Hepatocyte (in vitro differentiated cells): ENCODE measurements at regions not wholly inside any gene's neighbourhood (a gene's known extent, or its start where the extent isn't known, plus 50 kb on each side); places are given as distances from the start of the nearest gene placed in this dataset.
"Not testable (repeated sequence)": the region's sequence is repeated elsewhere in the genome, so short reads cannot be mapped to it uniquely, and the experiment has no call there.

Experiments used
- EZH2 ChIP-seq: fragments of 200-600 bp; sonication (generic); IDR thresholded peaks from 2 replicates; pipeline ENCODE4 v1.6.1; 2016; ENCODE audit warnings: antibody characterized with exemption, mild to moderate bottlenecking, borderline replicate concordance
- EZH2phosphoT487 ChIP-seq: fragments of 200-600 bp; sonication (generic); IDR thresholded peaks from one replicate; pipeline ENCODE4 v1.6.1; 2018; ENCODE audit warnings: antibody characterized with exemption, mild to moderate bottlenecking, low read depth, moderate library complexity; ENCODE audit not compliant: unreplicated experiment, severe bottlenecking
- TF ChIP-seq, protein P1 (sequence below): fragments of 200-600 bp; sonication (generic); IDR thresholded peaks from 2 replicates; pipeline ENCODE4 v1.5.1; 2016; ENCODE audit warnings: antibody characterized with exemption, mild to moderate bottlenecking; ENCODE audit not compliant: poor library complexity

DNA sequence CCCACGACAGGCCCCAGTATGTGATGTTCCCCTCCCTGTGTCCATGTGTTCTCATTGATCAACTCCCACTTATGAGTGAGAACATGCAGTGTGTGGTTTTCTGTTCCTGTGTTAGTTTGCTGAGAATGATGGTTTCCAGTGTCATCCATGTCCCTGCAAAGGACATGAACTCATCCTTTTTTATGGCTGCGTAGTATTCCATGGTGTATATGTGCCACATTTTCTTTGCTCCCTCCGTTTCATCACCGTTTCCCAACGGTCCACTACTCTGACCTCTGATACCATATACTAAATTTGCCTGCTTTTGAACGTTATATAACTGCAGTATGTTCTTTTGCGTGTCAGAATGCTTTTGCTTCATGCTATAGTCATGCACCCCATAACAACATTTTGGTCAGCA lies 94.0 kb upstream of the SCAF8 start:
- TF ChIP-seq, protein P1, sequence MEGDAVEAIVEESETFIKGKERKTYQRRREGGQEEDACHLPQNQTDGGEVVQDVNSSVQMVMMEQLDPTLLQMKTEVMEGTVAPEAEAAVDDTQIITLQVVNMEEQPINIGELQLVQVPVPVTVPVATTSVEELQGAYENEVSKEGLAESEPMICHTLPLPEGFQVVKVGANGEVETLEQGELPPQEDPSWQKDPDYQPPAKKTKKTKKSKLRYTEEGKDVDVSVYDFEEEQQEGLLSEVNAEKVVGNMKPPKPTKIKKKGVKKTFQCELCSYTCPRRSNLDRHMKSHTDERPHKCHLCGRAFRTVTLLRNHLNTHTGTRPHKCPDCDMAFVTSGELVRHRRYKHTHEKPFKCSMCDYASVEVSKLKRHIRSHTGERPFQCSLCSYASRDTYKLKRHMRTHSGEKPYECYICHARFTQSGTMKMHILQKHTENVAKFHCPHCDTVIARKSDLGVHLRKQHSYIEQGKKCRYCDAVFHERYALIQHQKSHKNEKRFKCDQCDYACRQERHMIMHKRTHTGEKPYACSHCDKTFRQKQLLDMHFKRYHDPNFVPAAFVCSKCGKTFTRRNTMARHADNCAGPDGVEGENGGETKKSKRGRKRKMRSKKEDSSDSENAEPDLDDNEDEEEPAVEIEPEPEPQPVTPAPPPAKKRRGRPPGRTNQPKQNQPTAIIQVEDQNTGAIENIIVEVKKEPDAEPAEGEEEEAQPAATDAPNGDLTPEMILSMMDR, result not testable (repeated sequence)
- not testable (repeated sequence) for TF ChIP-seq EZH2, EZH2phosphoT487
